GM12878 (cell line): ENCODE measurements at regions not wholly inside any gene's neighbourhood (a gene's known extent, or its start where the extent isn't known, plus 50 kb on each side); places are given as distances from the start of the nearest gene placed in this dataset.

Experiments
- ATAC-seq: fragments of 200-7000 bp; cut with Tn5 transposase; 3 replicates; pipeline ENCODE4 v1.9.1; 2020; ENCODE audit warnings: mild to moderate bottlenecking, moderate library complexity
- BruUV-seq: library from RNA; stranded (reverse); fragments of 400-500 nt; replicated peaks from 2 replicates; lab custom pipeline; 2021; lab: Mats Ljungman, UMichigan
- CTCF ChIA-PET: fragments of 300-600 bp; sonication (Branson Sonifier 250); formaldehyde crosslinking; extraction: SDS; loops from one replicate; lab custom pipeline; 2021; ENCODE audit warnings: inconsistent platforms; lab: Yijun Ruan, JAX
- POLR2A ChIA-PET: fragments of 350-600 bp; formaldehyde crosslinking; extraction: SDS; loops from one replicate; lab custom pipeline; 2021; ENCODE audit warnings: inconsistent platforms; lab: Charles Lee
- RAD21 ChIA-PET: fragments of 300-600 bp; sonication (Branson Sonifier 250); formaldehyde crosslinking; loops from one replicate; lab custom pipeline; 2023; ENCODE audit warnings: antibody characterized with exemption; ENCODE audit not compliant: unreplicated experiment; lab: Charles Lee
- SMC1A ChIA-PET: fragments of 300-600 bp; sonication (Branson Sonifier 250); formaldehyde crosslinking; loops from one replicate; lab custom pipeline; 2023; ENCODE audit not compliant: unreplicated experiment, uncharacterized antibody; lab: Charles Lee
- DNase-seq: peaks from one replicate; pipeline ENCODE4 v3.0.0-alpha.2; 2011; ENCODE audit warnings: low read depth, low spot score
- FAIRE-seq: peaks from 3 replicates; lab custom pipeline; 2011; peaks lifted over from hg19 to GRCh38; lab: Jason Lieb, UNC
- H2AFZ ChIP-seq: 2 replicates; pipeline ENCODE4 v1.6.0; 2011; ENCODE audit warnings: low read depth, low read length, control low read depth; ENCODE audit not compliant: control insufficient read depth
- H3K27ac ChIP-seq: 2 replicates; pipeline ENCODE4 v1.5.1; 2011; ENCODE audit warnings: control low read depth; ENCODE audit not compliant: control insufficient read depth, insufficient read depth
- H3K27me3 ChIP-seq, 2 experiments: replicated peaks in 1 of 2; 2 replicates each; pipeline versions ENCODE4 v1.6.0 to v1.6.1; 2011; ENCODE audit warnings: low read length in 1 of 2; ENCODE audit not compliant: control insufficient read depth in 2 of 2, insufficient read depth in 2 of 2
- H3K36me3 ChIP-seq, 2 experiments: 2 replicates each; pipeline ENCODE4 v1.5.1; 2011; ENCODE audit warnings: low read length in 1 of 2; ENCODE audit not compliant: control insufficient read depth in 2 of 2, insufficient read depth in 2 of 2
- H3K4me1 ChIP-seq: 2 replicates; pipeline ENCODE4 v1.6.1; 2011; ENCODE audit warnings: mild to moderate bottlenecking, low read length, moderate library complexity, mixed read lengths; ENCODE audit not compliant: control insufficient read depth, insufficient read depth
- H3K4me2 ChIP-seq: 2 replicates; pipeline ENCODE4 v1.6.0; 2011; ENCODE audit warnings: control low read depth; ENCODE audit not compliant: control insufficient read depth, insufficient read depth
- H3K4me3 ChIP-seq: fragments of 200-600 bp; sonication (generic); 2 replicates; pipeline ENCODE4 v1.5.1; 2016
- H3K79me2 ChIP-seq: 2 replicates; pipeline ENCODE4 v1.6.0; 2011; ENCODE audit warnings: low read length; ENCODE audit not compliant: control insufficient read depth, insufficient read depth
- H3K9ac ChIP-seq: 2 replicates; pipeline ENCODE4 v1.8.0; 2011; ENCODE audit warnings: low read length, control low read depth, mixed read lengths; ENCODE audit not compliant: control insufficient read depth, insufficient read depth
- H3K9me3 ChIP-seq: replicated peaks from 3 replicates; pipeline ENCODE4 v1.5.1; 2011; ENCODE audit warnings: mild to moderate bottlenecking, low read length; ENCODE audit not compliant: control insufficient read depth, insufficient read depth
- H4K20me1 ChIP-seq: 2 replicates; pipeline ENCODE4 v1.6.0; 2011; ENCODE audit not compliant: control insufficient read depth, insufficient read depth
- CEBPB ChIP-seq, 2 experiments: fragments of 150-350 bp in 1 of 2; IDR thresholded peaks; 2 replicates each; pipeline ENCODE4 v1.6.1; 2012 to 2014; ENCODE audit warnings: low read depth in 2 of 2, low read length in 2 of 2, borderline replicate concordance in 1 of 2, inconsistent platforms in 1 of 2
- CREM ChIP-seq: IDR thresholded peaks from 2 replicates; pipeline ENCODE4 v1.6.1; 2014; ENCODE audit warnings: antibody characterized with exemption, low read depth
- EED ChIP-seq: sonication (generic); IDR thresholded peaks from 2 replicates; pipeline ENCODE4 v1.6.1; 2016; ENCODE audit warnings: antibody characterized with exemption, low read depth
- MEF2A ChIP-seq: IDR thresholded peaks from 2 replicates; pipeline ENCODE4 v1.6.1; 2011; ENCODE audit warnings: low read depth, mild to moderate bottlenecking, low read length, moderate library complexity; ENCODE audit not compliant: insufficient read depth
- NFIC ChIP-seq: IDR thresholded peaks from 2 replicates; pipeline ENCODE4 v1.6.1; 2012; ENCODE audit warnings: low read depth, mild to moderate bottlenecking, inconsistent platforms, low read length, moderate library complexity
- NFYB ChIP-seq: IDR thresholded peaks from 2 replicates; pipeline ENCODE4 v1.6.1; 2011; ENCODE audit warnings: low read depth, mild to moderate bottlenecking, low read length, improper control_type of control experiment, moderate library complexity; ENCODE audit not compliant: insufficient read depth
- NR2C1 ChIP-seq: fragments of 450-650 bp; IDR thresholded peaks from 2 replicates; pipeline ENCODE4 v1.6.1; 2017; ENCODE audit warnings: antibody characterized with exemption, mild to moderate bottlenecking, moderate library complexity
- PML ChIP-seq: IDR thresholded peaks from 2 replicates; pipeline ENCODE4 v1.6.1; 2012; ENCODE audit warnings: low read length, inconsistent platforms
- SMC3 ChIP-seq: IDR thresholded peaks from 2 replicates; pipeline ENCODE4 v1.6.1; 2011; ENCODE audit warnings: low read length, improper control_type of control experiment, borderline replicate concordance
- TARDBP ChIP-seq: IDR thresholded peaks from 2 replicates; pipeline ENCODE4 v1.6.1; 2016; ENCODE audit warnings: borderline replicate concordance
- YBX1 ChIP-seq: fragments of 450-650 bp; IDR thresholded peaks from 2 replicates; pipeline ENCODE4 v1.6.1; 2016; ENCODE audit warnings: antibody characterized with exemption
- WGBS: methylation state at CpG from one replicate; pipeline ENCODE4 v1.1.6; 2016; ENCODE audit warnings: low lambda C conversion rate; ENCODE audit not compliant: insufficient replicate concordance, insufficient coverage; ENCODE audit errors: missing lambda C conversion rate; 5-methylcytosine and 5-hydroxymethylcytosine counted together
- in situ Hi-C: fragments of 300-500 bp; cut with MboI; formaldehyde crosslinking; loops from 9 replicates; pipeline ENCODE4 v1.14.3; 2018; ENCODE audit warnings: mixed read lengths
- intact Hi-C: fragments of 100-400 bp; cut with micrococcal nuclease; formaldehyde crosslinking; loops from one replicate; pipeline ENCODE4 v1.14.2; 2022; ENCODE audit not compliant: unreplicated experiment

- H3K79me2 ChIP-seq = no peaks in the 10 kb centered on the region
- in situ Hi-C loops = no loop called here
- no peak overlapping the region for H3K4me3 ChIP-seq
- CTCF ChIA-PET = no interaction called here
- H3K4me1 ChIP-seq = peaks cover 5% of the 10 kb centered on the region
- WGBS = 73% methylated on average over 2 of the region's 2 CpGs
- H3K9me3 ChIP-seq = no peaks in the 10 kb centered on the region; the same call in 2 of the 3 replicates
- no peak overlapping the region for H2AFZ ChIP-seq
- TF ChIP-seq PML (no peak), CEBPB (IDR thresholded peaks at IDR 0.05; ENCODE audit: borderline replicate concordance in 1 of 2, low read depth in 2 of 2, low read length in 2 of 2) (no peak), EED (no peak), SMC3 (no peak), YBX1 (no peak), NR2C1 (no peak), TARDBP (no peak), MEF2A (no peak), NFIC (no peak), NFYB (no peak), CREM (no peak)
- intact Hi-C loops = no loop called here
- BruUV-seq = no TSS peak
- DNase-seq (no peak), ATAC-seq (no peak), FAIRE-seq (peak; percentile 7)
- no peak overlapping the region for H3K27ac ChIP-seq
- no peak overlapping the region for H3K4me2 ChIP-seq
- no peak overlapping the region for H3K9ac ChIP-seq
- RAD21 ChIA-PET = no interaction called here
- SMC1A ChIA-PET = interaction anchor here (1.0 to 1.1 kb wide), 2 partner anchors 9 to 33 kb away, joined by 3 read pairs; no protein-coding TSS in a partner anchor
- POLR2A ChIA-PET = interaction anchor here (0.7 kb wide), 1 partner anchor 13 kb away, joined by 3 read pairs; no protein-coding TSS in a partner anchor
- H3K36me3 ChIP-seq = no peaks in the 10 kb centered on the region
- H3K27me3 ChIP-seq = no peaks in the 10 kb centered on the region
- no peaks in the 10 kb centered on the region for H4K20me1 ChIP-seq
Measured at GRCh38 chr17:77003699-77004098, 135.5 kb downstream of the MGAT5B start.
